Activated CD8-positive, alpha-beta T cell treated with anti-CD3 and anti-CD28 coated beads, Interleukin-2, amount 10 ng/mL, durations not matched to agents 7 days and 5 days (primary cell): ENCODE measurements at regions not wholly inside any gene's neighbourhood (a gene's known extent, or its start where the extent isn't known, plus 50 kb on each side); places are given as distances from the start of the nearest gene placed in this dataset.
"Not testable (repeated sequence)": the region's sequence is repeated elsewhere in the genome, so short reads cannot be mapped to it uniquely, and the experiment has no call there.

Experiments used
- ATAC-seq: fragments of 150-1000 bp; cut with Tn5 transposase; one replicate; pipeline ENCODE4 v1.10.0; 2021; ENCODE audit warnings: moderate library complexity
- CTCF ChIA-PET: fragments of 350-600 bp; sonication (Branson Sonifier 250); formaldehyde crosslinking; loops from one replicate; lab custom pipeline; 2021; ENCODE audit warnings: antibody characterized with exemption; lab: Charles Lee
- POLR2A ChIA-PET: fragments of 350-600 bp; sonication (Branson Sonifier 250); formaldehyde crosslinking; loops from one replicate; lab custom pipeline; 2021; ENCODE audit warnings: antibody characterized with exemption; lab: Charles Lee
- DNase-seq: peaks from one replicate; pipeline ENCODE4 v3.0.0-alpha.2; 2020
- H3K27ac Mint-ChIP-seq: one replicate; pipeline ENCODE4 v1.8.0; 2021; ENCODE audit warnings: mild to moderate bottlenecking, mixed read lengths
- H3K27me3 Mint-ChIP-seq: one replicate; pipeline ENCODE4 v1.8.0; 2021; ENCODE audit warnings: low read depth, mixed read lengths
- H3K36me3 Mint-ChIP-seq: one replicate; pipeline ENCODE4 v1.8.0; 2021; ENCODE audit warnings: low read depth, mixed read lengths
- H3K4me1 Mint-ChIP-seq: one replicate; pipeline ENCODE4 v1.8.0; 2021; ENCODE audit warnings: low read depth, mixed read lengths
- H3K4me3 Mint-ChIP-seq: one replicate; pipeline ENCODE4 v1.8.0; 2021; ENCODE audit warnings: mild to moderate bottlenecking, mixed read lengths
- H3K9me3 Mint-ChIP-seq: one replicate; pipeline ENCODE4 v1.8.0; 2022; ENCODE audit warnings: mixed read lengths; ENCODE audit not compliant: insufficient read depth

DNA sequence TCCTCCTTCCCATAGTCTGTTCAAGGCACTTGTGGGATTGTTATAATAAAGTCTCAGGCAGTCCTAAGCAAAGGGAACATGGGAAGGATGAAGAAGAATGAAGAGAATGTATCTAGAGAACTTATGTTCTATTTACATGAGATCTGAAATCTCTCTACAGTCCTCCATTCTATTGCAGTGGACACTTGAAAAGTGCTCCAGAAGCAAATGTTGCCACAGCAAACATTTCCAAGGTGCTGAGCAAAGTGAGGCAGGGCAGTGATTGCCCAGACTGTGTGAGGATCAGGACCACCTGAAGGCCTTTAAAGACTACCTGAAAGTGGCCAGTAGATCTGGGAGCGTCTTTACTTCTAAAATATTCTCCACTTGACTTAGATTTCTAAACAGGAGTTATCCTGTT lies 203.5 kb downstream of the RBM46 start:
- no peak overlapping the region for H3K4me3 Mint-ChIP-seq
- CTCF ChIA-PET, result no interaction called here
- POLR2A ChIA-PET, result no interaction called here
- no peaks in the 10 kb centered on the region for H3K9me3 Mint-ChIP-seq
- DNase-seq (no peak), ATAC-seq (no peak)
- no peak overlapping the region for H3K27ac Mint-ChIP-seq
- H3K36me3 Mint-ChIP-seq, result no peaks in the 10 kb centered on the region
- no peaks in the 10 kb centered on the region for H3K27me3 Mint-ChIP-seq
- H3K4me1 Mint-ChIP-seq, result no peaks in the 10 kb centered on the region

- Mint-ChIP-seq H3K4me3 (no peak overlapping the region), H3K27me3 (no peaks in the 10 kb centered on the region), H3K36me3 (no peaks in the 10 kb centered on the region), H3K4me1 (no peaks in the 10 kb centered on the region), H3K9me3 (no peaks in the 10 kb centered on the region), H3K27ac (no peak overlapping the region)
- ATAC-seq (no peak), DNase-seq (no peak)
- CTCF ChIA-PET, result interaction anchor here (0.7 kb wide), 1 partner anchor 14 kb away, joined by 3 read pairs; no protein-coding TSS in a partner anchor
- POLR2A ChIA-PET, result no interaction called here
Measured at GRCh38 chr4:154985673-154986072, 204.6 kb downstream of the RBM46 start.

DNA sequence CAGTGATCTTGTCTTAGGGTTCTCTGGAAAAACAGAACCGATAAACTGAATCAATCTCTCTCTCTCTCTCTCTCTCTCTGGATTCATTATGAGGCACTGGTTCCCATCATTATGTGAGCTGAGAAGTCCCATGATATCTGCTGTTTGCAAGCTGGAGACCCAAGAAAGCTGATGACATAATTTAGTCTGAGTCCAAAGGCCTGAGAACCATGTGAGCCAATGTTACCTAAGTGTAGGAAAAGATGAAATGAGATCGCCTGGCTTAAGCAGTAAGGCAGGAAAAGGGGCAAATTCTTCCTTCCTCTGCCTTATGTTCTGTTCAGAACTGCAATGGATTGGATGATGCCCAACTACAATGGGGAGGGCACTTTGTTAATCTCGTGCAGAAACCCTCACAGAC lies 207.4 kb downstream of the RBM46 start:
- no peaks in the 10 kb centered on the region for H3K4me1 Mint-ChIP-seq
- ATAC-seq (no peak), DNase-seq (no peak)
- ChIA-PET POLR2A (no interaction called here), CTCF (no interaction called here)
- no peaks in the 10 kb centered on the region for H3K36me3 Mint-ChIP-seq
- no peaks in the 10 kb centered on the region for H3K9me3 Mint-ChIP-seq
- H3K27me3 Mint-ChIP-seq, result no peaks in the 10 kb centered on the region
- H3K27ac Mint-ChIP-seq, result no peak overlapping the region
- H3K4me3 Mint-ChIP-seq, result no peak overlapping the region

- H3K27ac Mint-ChIP-seq, result no peak overlapping the region
- H3K27me3 Mint-ChIP-seq, result no peaks in the 10 kb centered on the region
- H3K4me3 Mint-ChIP-seq, result no peak overlapping the region
- no peaks in the 10 kb centered on the region for H3K4me1 Mint-ChIP-seq
- H3K36me3 Mint-ChIP-seq, result no peaks in the 10 kb centered on the region
- ChIA-PET CTCF (no interaction called here), POLR2A (interaction anchor here (0.6 kb wide), 1 partner anchor 659 kb away, joined by 3 read pairs; no protein-coding TSS in a partner anchor)
- no peaks in the 10 kb centered on the region for H3K9me3 Mint-ChIP-seq
- ATAC-seq, result no peak
- DNase-seq, result no peak
Measured at GRCh38 chr4:154989511-154989910, 208.4 kb downstream of the RBM46 start.

GRCh38 chr4:154997866-154998265 lies 210.6 kb upstream of the NPY2R start:
- ATAC-seq, H3K36me3 Mint-ChIP-seq, H3K4me1 Mint-ChIP-seq, H3K27ac Mint-ChIP-seq, H3K4me3 Mint-ChIP-seq, H3K9me3 Mint-ChIP-seq, DNase-seq, CTCF ChIA-PET, H3K27me3 Mint-ChIP-seq, POLR2A ChIA-PET: not testable (repeated sequence)

GRCh38 chr4:154998284-154998683 lies 210.2 kb upstream of the NPY2R start:
- ChIA-PET POLR2A (no interaction called here), CTCF (no interaction called here)
- DNase-seq, result no peak
- Mint-ChIP-seq H3K4me3 (no peak overlapping the region), H3K36me3 (no peaks in the 10 kb centered on the region), H3K4me1 (no peaks in the 10 kb centered on the region), H3K27ac (no peak overlapping the region), H3K27me3 (no peaks in the 10 kb centered on the region), H3K9me3 (peaks cover 4% of the 10 kb centered on the region)
- no peak for ATAC-seq

DNA sequence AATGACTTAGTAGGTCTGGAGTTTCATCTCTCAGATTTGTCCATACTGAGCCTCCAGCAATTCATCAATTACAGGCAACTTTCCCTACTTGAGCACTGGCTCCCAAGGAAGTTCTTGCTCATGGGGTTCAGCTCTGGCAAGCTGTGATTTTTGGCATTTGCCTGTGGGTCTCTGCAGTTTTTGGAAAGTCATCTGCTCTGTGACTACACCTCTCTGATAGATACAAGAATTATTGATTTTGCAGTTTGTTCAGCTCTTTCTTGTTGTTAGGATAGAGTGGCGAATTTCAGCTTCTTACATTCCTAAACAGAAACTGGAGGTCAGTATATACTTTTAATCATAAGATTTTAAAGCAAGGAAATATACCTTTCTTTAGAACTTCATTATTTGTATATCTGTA lies 209.7 kb upstream of the NPY2R start:
- DNase-seq (no peak), ATAC-seq (no peak)
- Mint-ChIP-seq H3K27me3 (no peaks in the 10 kb centered on the region), H3K36me3 (no peaks in the 10 kb centered on the region), H3K4me1 (no peaks in the 10 kb centered on the region), H3K9me3 (peaks cover 4% of the 10 kb centered on the region), H3K4me3 (no peak overlapping the region), H3K27ac (no peak overlapping the region)
- CTCF ChIA-PET, result no interaction called here
- POLR2A ChIA-PET, result no interaction called here

DNA sequence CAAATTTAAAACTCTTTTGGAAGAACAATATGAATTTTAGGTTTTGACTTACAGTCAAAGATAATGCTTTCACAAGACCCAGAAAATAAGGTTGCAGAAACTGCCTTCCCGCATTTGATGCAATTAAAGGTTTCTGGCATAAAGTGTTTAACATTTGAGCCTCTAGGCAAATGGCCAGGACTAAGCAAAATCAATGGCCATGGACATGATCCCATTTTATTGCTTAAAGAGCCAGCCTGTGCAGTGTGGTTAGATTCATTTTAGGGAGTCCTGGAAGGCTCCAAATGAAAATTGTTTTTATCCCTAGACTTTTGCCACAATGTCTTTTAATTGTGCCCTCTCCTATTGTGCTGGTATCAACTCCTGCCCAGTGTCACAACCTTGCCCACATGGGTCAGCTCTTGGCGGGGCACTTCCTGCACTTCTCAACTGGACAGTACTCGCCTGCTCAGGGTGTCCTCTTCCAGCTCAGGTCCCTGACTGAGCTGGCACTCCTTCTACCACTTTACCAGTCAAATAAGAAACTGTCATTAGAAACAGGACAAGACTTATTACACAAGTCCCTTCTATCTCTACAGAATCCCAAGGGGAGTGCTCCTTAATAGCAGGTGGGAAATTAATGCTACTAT lies 208.4 kb upstream of the NPY2R start:
- H3K36me3 Mint-ChIP-seq, result no peaks in the 10 kb centered on the region
- ATAC-seq (no peak), DNase-seq (no peak)
- no peaks in the 10 kb centered on the region for H3K4me1 Mint-ChIP-seq
- ChIA-PET POLR2A (no interaction called here), CTCF (interaction anchor here (0.5 kb wide), 1 partner anchor 14 kb away, joined by 3 read pairs; no protein-coding TSS in a partner anchor)
- H3K4me3 Mint-ChIP-seq, result no peak overlapping the region
- peaks cover 4% of the 10 kb centered on the region for H3K9me3 Mint-ChIP-seq
- no peak overlapping the region for H3K27ac Mint-ChIP-seq
- no peaks in the 10 kb centered on the region for H3K27me3 Mint-ChIP-seq

DNA sequence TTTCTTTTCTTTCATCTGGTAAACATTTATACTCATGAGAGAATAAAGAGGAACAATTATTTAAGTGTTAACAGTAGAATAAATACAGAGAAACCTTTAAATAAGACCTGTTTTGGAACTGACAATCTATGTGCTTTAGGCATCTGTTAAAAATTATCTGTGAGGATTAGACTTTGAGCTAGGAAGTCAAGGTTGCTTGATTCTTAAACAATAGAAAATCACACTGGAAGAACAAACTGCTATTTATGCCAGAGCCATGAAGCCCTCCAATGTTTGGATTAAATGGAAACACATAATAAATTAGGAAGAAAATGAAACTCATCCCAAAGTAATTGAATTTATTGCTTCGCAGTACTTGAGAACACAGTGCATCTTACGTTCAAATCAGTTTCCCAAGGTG lies 207.2 kb upstream of the NPY2R start:
- no peak for DNase-seq
- ATAC-seq, result no peak
- H3K4me3 Mint-ChIP-seq, result no peak overlapping the region
- no peak overlapping the region for H3K27ac Mint-ChIP-seq
- no peaks in the 10 kb centered on the region for H3K27me3 Mint-ChIP-seq
- peaks cover 4% of the 10 kb centered on the region for H3K9me3 Mint-ChIP-seq
- no peaks in the 10 kb centered on the region for H3K4me1 Mint-ChIP-seq
- no peaks in the 10 kb centered on the region for H3K36me3 Mint-ChIP-seq
- CTCF ChIA-PET, result no interaction called here
- POLR2A ChIA-PET, result no interaction called here

DNA sequence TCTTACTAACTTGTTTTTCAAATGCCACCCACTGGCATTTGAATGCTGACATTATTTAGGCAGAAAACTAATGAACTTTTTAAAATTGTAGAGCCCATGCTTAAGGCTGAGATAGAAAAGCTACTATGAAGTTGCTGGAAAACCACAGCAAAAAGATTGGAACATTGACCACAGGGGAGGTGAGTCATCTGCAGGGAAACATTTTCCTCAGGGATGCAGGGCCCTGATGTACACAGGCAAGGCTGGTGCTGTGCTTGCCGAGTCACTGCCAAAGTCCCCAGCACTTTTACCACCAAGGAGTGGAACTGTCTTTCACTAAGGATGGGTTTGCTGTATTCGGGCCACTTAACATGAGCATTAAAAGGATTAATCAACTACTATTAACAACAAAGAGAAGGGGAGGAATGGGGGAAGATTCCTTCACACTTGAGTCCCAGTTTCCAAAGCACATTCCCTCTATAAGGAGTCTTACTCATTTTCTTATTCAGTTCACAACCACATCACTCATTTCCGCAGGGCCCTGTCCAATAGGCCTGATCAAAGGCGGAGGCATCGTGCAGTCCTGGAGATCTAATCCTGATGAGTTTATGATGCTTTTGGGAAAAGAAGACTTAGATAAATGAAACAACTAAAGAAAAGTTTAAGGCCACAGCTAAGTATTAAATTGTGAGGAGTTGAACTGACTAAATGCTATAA lies 202.9 kb upstream of the NPY2R start:
- CTCF ChIA-PET, result no interaction called here
- Mint-ChIP-seq H3K27ac (no peak overlapping the region), H3K9me3 (peaks cover 4% of the 10 kb centered on the region), H3K4me3 (no peak overlapping the region), H3K4me1 (no peaks in the 10 kb centered on the region), H3K27me3 (no peaks in the 10 kb centered on the region), H3K36me3 (no peaks in the 10 kb centered on the region)
- ATAC-seq, result no peak
- no peak for DNase-seq
- POLR2A ChIA-PET, result no interaction called here

GRCh38 chr4:155007660-155008176 lies 200.7 kb upstream of the NPY2R start:
- CTCF ChIA-PET, result no interaction called here
- H3K9me3 Mint-ChIP-seq, result no peaks in the 10 kb centered on the region

GRCh38 chr4:155008389-155008788 lies 200.0 kb upstream of the NPY2R start:
- Mint-ChIP-seq H3K4me3 (no peak overlapping the region), H3K27me3 (no peaks in the 10 kb centered on the region), H3K27ac (no peak overlapping the region), H3K36me3 (no peaks in the 10 kb centered on the region), H3K9me3 (no peaks in the 10 kb centered on the region), H3K4me1 (no peaks in the 10 kb centered on the region)
- ChIA-PET CTCF (no interaction called here), POLR2A (no interaction called here)
- DNase-seq (no peak), ATAC-seq (no peak)

More at GRCh38 chr4:155007660-155008176, 200.7 kb upstream of the NPY2R start:
- Mint-ChIP-seq H3K27me3 (no peaks in the 10 kb centered on the region), H3K4me3 (no peak overlapping the region), H3K27ac (no peak overlapping the region), H3K36me3 (no peaks in the 10 kb centered on the region), H3K4me1 (no peaks in the 10 kb centered on the region)
- no peak for ATAC-seq
- no peak for DNase-seq
- POLR2A ChIA-PET, result no interaction called here
